Inferior parietal cortex (tissue), 1 donor: ENCODE measurements at regions not wholly inside any gene's neighbourhood (a gene's known extent, or its start where the extent isn't known, plus 50 kb on each side); places are given as distances from the start of the nearest gene placed in this dataset.

Source experiments
- DNase-seq: peaks from one replicate; pipeline ENCODE4 v3.0.0-alpha.2; 2016; ENCODE audit errors: extremely low spot score

GRCh38 chr13:75052616-75053015 is 429.4 kb downstream of the TBC1D4 start:
- DNase-seq, result no peak

DNA sequence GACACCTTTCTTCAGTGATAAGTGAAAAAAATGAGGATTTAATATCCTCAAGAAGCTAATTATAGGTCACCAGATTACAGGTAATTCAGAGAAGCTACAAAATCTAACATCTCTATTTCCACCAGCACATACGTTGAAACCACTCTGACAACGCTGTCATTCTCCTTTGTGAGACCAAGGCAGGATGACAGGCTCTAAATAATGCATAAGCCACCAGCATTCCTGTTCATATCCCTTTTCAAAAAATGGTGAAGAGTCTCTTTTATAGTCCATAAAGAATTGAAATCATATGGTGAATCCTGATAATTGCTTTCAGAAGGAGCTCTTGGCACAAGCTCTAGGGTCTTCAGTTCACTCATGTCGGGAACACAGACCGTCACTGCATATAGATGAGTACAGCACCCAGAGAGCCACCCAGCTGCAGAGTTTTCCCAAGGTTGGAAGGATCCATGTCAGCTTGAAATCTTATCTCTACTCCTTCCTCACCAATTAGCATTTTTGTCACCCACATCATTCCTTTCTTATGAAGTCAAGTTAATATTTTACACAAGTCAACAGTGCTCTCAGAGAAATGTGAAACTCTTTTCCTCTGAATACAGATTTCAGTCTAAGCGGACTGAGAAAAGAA is 431.4 kb downstream of the TBC1D4 start:
- no peak for DNase-seq

DNA sequence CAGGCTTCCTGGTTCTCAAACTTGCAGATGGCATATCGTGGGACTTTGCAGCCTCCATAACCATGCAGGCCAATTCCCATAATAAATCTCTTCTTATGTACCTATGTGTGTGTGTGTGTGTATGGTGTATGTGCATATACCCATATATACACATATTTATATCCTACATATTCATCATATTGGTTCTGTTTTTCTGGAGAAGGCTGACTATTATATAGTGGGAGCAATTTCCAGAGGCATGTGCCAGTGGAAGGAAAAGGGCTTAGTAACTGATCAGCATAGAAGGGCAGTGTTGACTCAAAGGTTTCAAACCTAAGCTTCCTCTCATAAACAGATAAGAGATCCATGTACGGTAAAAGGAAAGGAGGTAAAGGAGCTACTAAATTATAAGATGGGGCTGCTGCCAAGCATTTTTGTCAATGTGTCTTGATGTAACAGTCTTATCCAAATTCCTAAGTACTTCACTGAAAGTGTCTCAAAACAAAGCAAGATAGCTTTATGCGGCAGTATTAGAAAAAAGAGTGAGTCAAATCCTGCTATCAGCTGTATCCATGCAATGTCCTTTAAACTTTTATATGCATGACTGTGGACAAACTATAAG is 432.1 kb downstream of the TBC1D4 start:
- DNase-seq, result no peak

DNA sequence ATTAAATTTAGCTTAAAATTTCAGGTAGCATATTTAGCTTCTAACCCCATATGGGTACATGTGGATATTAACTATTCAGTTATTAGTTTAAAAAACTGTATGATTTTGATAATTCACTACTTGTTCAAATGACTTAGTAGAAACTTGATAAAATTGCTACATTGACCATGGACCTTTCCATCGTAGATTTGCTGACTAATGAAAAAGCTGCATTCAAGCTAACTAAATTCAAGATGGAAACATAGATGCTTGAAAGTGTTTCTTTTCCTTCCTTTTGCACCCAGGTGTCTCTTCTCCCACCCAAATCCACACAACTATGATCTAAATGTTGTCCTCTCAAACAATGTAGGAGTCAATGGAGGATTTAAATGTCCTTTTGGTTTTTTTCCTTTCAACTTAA is 439.2 kb downstream of the TBC1D4 start:
- DNase-seq, result no peak

DNA sequence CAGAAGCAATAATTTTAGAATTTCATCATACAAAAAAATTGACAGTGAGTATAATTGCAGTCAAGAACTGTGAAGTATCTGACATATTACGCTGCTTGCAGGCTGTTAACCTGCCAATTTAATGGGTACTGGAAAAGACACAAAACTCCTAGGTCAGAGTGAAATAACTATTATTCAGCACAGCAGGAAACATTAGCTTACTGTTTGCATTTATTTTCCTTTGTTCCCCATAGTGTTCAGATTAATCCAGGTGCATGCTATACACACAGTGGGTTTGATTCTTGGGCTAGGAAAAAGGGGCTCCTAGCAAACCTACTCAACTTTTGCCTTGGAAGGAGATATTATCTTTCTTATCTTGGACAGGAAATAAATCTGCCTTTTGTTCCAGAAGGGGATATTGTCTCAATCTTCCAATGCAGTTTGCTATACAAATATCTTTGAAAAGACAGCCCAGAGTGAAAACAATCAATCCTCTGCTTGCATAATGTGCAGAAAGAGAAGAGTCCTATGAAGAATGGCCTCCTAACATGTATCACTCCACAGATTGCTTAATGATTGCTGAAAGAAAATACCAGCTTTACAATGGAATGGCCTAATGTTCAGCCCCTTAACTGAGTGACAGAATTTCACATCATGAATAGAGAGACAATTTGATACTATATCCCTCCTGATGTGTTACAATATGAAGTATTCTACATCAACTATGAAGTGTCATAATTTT is 443.4 kb downstream of the TBC1D4 start:
- DNase-seq, result no peak

- DNase-seq, result no peak
Observed at GRCh38 chr13:75025956-75026355, 456.0 kb downstream of the TBC1D4 start.

- no peak for DNase-seq
Observed at GRCh38 chr13:75024602-75025001, 457.4 kb downstream of the TBC1D4 start.

DNA sequence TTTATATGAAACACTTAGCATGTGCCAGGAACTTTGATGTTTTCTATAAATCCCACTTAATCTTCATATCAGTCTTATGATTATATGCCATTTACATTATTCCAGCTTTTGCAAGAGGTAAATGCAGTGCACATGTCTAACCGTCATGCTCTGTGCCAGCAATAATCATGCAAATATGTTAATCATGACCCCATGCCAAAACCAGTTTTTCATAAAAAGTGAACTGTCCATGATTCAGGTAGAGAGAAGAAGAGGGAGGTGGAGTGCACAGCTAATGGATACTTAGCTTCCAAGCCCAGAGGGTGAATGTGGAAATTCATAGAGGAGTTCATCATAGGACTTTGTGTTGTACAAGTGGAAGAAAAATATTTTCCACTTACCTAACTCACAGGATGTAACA is 458.4 kb downstream of the TBC1D4 start:
- no peak for DNase-seq

GRCh38 chr13:75021151-75021550 is 460.8 kb downstream of the TBC1D4 start:
- no peak for DNase-seq

- DNase-seq, result no peak
Observed at GRCh38 chr13:75016225-75016624, 465.7 kb downstream of the TBC1D4 start.

DNA sequence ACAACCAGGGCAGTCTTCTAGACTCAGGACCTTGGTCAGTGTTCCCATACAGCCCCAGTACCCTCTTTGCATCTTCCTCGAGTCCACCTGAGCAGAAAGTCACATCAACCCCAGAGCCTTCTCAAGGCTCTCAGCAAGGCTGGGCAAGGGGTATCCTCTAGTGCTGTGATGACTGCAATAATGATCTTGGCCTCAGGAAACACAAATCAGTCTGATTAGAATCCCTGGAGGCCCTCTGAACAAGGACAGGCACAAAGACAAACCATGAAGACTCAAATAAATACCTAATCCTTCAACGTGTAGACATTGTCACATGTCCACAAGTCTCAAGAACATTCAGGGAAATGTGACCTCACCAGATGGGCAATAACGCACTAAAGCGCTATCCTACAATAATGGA is 468.2 kb downstream of the TBC1D4 start:
- no peak for DNase-seq

DNA sequence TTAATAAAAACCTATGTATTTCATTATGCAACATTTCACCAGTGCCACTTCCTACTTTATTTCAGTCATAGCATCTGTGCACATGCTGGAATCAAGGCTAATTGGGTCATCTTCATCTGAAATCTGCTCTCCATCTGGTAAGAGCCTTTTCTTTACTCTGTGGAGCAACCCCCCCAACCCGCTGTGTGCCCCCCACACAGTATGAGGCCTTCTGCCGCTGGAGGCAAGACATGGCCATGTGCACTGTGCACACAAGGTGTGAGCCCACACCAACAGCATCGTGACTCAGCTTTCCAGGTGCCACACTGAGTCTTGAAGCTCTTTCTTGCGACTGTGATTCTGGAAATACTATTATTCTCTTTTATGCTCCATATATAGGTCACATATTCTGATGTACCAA is 471.0 kb downstream of the TBC1D4 start:
- DNase-seq, result no peak

- no peak for DNase-seq
Observed at GRCh38 chr13:75008926-75009325, 473.0 kb downstream of the TBC1D4 start.

GRCh38 chr13:74990992-74991391 is 491.0 kb downstream of the TBC1D4 start:
- DNase-seq, result no peak

- no peak for DNase-seq
Observed at GRCh38 chr13:74987124-74987690, 494.8 kb downstream of the TBC1D4 start.

GRCh38 chr13:74986609-74987008 is 495.4 kb downstream of the TBC1D4 start:
- no peak for DNase-seq

GRCh38 chr13:74979703-74980102 is 502.3 kb downstream of the TBC1D4 start:
- DNase-seq, result no peak

GRCh38 chr13:74978591-74978990 is 503.4 kb downstream of the TBC1D4 start:
- no peak for DNase-seq

DNA sequence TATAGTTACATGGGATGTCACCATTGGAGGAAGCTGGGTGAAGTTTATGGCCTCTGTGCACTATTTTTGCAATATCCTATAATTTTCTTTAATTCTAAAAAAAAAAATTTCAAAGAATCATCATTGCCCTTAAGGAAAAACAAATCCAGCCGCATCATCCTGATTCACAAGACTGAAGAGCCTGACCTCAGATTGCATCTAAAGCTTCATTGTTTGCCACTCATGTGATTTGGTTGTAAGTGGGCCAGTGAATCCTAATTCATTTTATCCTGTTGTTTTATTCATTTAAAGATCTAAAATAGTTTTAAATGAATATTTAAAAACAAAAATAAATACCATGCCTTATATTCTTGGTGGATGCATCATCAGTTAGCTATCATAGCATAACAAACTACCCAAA is 504.5 kb downstream of the TBC1D4 start:
- no peak for DNase-seq

DNA sequence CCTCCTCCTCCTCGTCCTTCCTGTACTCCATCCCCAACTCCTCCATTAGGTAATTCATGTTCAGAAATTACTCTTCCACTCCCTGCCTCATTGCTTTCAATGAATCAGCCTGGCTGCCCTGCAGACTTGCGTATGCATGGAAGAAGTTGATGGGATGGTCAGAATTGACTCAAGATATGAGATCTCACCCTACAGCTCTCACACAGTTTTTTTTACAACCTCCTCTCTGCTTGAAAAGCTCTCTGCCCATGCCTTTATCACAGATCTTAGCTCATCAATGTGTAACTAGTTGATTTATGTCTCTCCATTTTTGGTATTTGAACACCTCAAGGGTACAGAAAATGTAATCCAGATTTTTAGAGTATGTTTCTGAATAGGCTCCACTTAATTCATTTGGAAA is 506.9 kb downstream of the TBC1D4 start:
- DNase-seq, result no peak

DNA sequence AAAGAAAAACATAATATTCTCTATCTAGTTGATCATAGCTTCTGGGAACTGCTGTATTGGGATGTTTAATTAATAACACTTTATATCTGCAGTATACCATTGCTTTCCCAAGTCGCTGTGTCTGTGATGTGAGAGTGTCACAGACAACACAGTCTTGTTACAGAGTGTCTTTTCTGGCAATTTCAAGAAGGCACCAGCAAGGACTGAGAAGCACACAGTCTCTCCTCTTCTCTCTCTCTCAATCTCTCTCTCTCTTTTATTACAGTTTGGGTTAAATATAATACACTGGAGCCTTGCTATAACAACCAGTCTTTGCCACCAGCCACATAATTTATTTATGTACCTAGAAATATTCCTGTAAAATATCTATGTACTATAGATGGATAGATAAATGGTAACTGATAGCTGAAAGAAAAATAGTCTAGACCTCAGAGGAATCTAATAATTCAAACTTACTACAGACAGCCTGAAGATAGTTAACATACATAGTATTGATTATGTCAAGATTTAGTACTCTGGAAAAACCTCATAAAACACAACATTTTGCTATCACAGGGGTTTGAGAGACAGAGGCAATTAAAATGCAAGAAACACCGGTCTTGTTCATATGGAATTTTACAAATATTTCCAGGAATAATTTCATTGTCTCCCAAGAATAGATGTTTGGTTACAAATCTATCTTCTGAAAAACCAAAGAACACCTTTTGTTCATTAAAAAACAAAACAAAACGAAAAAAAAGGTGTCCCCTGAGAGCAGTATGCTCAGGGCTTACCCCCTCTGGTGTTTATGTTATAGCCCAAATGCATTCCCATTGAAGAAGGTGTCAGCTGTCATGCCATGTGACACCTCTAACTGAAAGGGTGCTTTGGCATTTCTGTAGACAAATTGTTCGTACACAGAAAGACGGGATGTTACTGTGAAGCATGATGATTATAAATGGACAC is 507.8 kb downstream of the TBC1D4 start:
- no peak for DNase-seq

DNA sequence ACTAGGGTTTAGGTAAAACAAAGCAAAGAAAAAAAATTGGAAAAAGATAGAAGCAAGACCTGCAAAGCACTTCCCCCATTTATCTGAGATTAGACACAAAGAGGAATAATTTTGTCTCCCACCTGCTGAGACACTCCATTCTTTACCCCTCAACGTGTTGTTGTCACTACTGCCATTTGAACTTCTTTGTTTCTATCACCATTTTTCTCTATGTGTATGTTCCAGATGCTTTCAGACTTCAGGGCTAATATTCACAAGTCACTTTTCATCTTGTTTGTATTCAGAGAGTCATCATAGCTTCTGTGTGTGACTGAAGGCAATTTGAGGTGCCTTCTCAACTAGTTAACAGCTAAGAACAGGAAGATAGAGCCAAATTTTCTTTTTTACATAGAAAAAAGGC is 512.5 kb downstream of the TBC1D4 start:
- no peak for DNase-seq
